Left lung (tissue), 4 donors: ENCODE measurements at regions not wholly inside any gene's neighbourhood (a gene's known extent, or its start where the extent isn't known, plus 50 kb on each side); places are given as distances from the start of the nearest gene placed in this dataset.

ENCODE experiments used
- ATAC-seq: fragments of 200-7000 bp; cut with Tn5 transposase; one replicate; pipeline ENCODE4 v1.9.1; 2020; ENCODE audit warnings: moderate library complexity
- DNase-seq, 4 donors: peaks; one replicate each; pipeline ENCODE4 v3.0.0-alpha.2; 2013 to 2020
- H3K27ac ChIP-seq, 2 donors: fragments of 200-600 bp; sonication (generic) in 1 of 2; one replicate each; pipeline versions ENCODE4 v1.5.0 to v1.8.0; 2020 to 2021
- H3K27me3 ChIP-seq, 2 donors: fragments of 200-600 bp; sonication (generic) in 1 of 2; one replicate each; pipeline versions ENCODE4 v1.5.0 to v1.8.0; 2020 to 2021
- H3K36me3 ChIP-seq, 2 donors: fragments of 200-600 bp; sonication (generic) in 1 of 2; one replicate each; pipeline versions ENCODE4 v1.5.0 to v1.8.0; 2020 to 2021
- H3K4me1 ChIP-seq, 2 donors: fragments of 200-600 bp; one replicate each; pipeline ENCODE4 v1.8.0; 2021
- H3K4me3 ChIP-seq, 2 donors: fragments of 200-600 bp; sonication (generic) in 1 of 2; one replicate each; pipeline versions ENCODE4 v1.5.0 to v1.8.0; 2020 to 2021; ENCODE audit warnings: mild to moderate bottlenecking in 1 of 2
- H3K9me3 ChIP-seq, 2 donors: fragments of 200-600 bp; sonication (generic) in 1 of 2; one replicate each; pipeline versions ENCODE4 v1.5.0 to v1.8.0; 2020 to 2021
- CTCF ChIP-seq, 2 donors: fragments of 200-600 bp; sonication (generic) in 1 of 2; IDR thresholded peaks; one replicate each; pipeline versions ENCODE4 v1.5.0 to v1.8.0; 2021; ENCODE audit warnings: antibody characterized with exemption in 2 of 2
- intact Hi-C, 2 donors: fragments of 100-400 bp; cut with DNase I; formaldehyde crosslinking; loops; one replicate each; pipeline versions ENCODE4 v1.11.2 to v1.14.2; 2022
- donor health status: DM: no; HTN: yes; CAD: no.
- donor health status: DM: no; HTN: no; CAD: no.

- ATAC-seq (peak; percentile 98), DNase-seq (peak in 3 of 4 donors; percentile 79 to 93 (median 82))
- H3K9me3 ChIP-seq: no peaks in the 10 kb centered on the region
- peak overlapping the region; percentile 74 to 88 for H3K27ac ChIP-seq
- no peaks in the 10 kb centered on the region for H3K27me3 ChIP-seq
- no peaks in the 10 kb centered on the region for H3K36me3 ChIP-seq
- peaks cover 7 to 56% of the 10 kb centered on the region in 2 donors for H3K4me1 ChIP-seq
- no peak for TF ChIP-seq CTCF (IDR thresholded peaks at IDR 0.05)
- intact Hi-C loops: no loop called here
- H3K4me3 ChIP-seq: peak overlapping the region; percentile 1 to 27
Observed at GRCh38 chr18:76565238-76566173, 70.5 kb upstream of the ZNF516 start.

- Histone ChIP-seq H3K36me3 (no peaks in the 10 kb centered on the region), H3K4me1 (peaks cover 7 to 56% of the 10 kb centered on the region in 2 donors), H3K27me3 (no peaks in the 10 kb centered on the region), H3K9me3 (no peaks in the 10 kb centered on the region), H3K27ac (peak overlapping the region; percentile 74 to 88), H3K4me3 (peak overlapping the region in 1 of 2 donors; percentile 27)
- DNase-seq (no peak), ATAC-seq (peak; percentile 31)
- intact Hi-C loops: no loop called here
- TF ChIP-seq CTCF (IDR thresholded peaks at IDR 0.05): no peak
Observed at GRCh38 chr18:76564655-76565237, 69.7 kb upstream of the ZNF516 start.

DNA sequence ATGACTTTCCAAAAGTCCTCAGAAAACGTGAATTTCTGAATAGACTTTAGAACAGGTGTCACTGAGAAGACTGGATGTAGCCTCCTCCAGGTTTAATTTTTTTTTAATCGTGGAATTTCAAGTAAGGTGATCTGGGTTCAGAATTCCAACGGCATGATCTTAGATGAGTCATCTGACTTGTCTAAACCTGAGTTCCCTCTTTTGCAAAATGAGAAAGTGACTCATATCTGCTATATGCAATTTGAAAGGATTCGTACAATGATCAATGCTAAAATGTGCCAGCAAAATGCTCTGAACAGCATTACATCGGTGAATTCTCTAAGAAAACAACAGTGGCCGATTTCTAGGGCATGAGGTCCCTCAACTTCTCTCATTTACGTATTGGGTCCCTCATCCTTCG, 69.1 kb upstream of the ZNF516 start:
- TF ChIP-seq CTCF (IDR thresholded peaks at IDR 0.05): no peak
- ATAC-seq (no peak), DNase-seq (no peak)
- Histone ChIP-seq H3K27ac (peak overlapping the region in 1 of 2 donors; percentile 88), H3K4me3 (no peak overlapping the region), H3K36me3 (no peaks in the 10 kb centered on the region), H3K4me1 (peaks cover 7 to 54% of the 10 kb centered on the region in 2 donors), H3K27me3 (peaks cover 0 to 1% of the 10 kb centered on the region in 2 donors), H3K9me3 (no peaks in the 10 kb centered on the region)
- intact Hi-C loops: no loop called here

GRCh38 chr18:76562286-76563122, 67.5 kb upstream of the ZNF516 start:
- H3K36me3 ChIP-seq: no peaks in the 10 kb centered on the region
- no peak overlapping the region for H3K27ac ChIP-seq
- H3K4me3 ChIP-seq: no peak overlapping the region
- ATAC-seq (no peak), DNase-seq (no peak)
- TF ChIP-seq CTCF (IDR thresholded peaks at IDR 0.05): no peak
- intact Hi-C loops: no loop called here
- H3K9me3 ChIP-seq: no peaks in the 10 kb centered on the region
- H3K4me1 ChIP-seq: peaks cover 7 to 38% of the 10 kb centered on the region in 2 donors
- peaks cover 0 to 4% of the 10 kb centered on the region in 2 donors for H3K27me3 ChIP-seq
